GM19035 (cell line): ENCODE measurements at regions not wholly inside any gene's neighbourhood (a gene's known extent, or its start where the extent isn't known, plus 50 kb on each side); places are given as distances from the start of the nearest gene placed in this dataset.
"Not testable (repeated sequence)": the region's sequence is repeated elsewhere in the genome, so short reads cannot be mapped to it uniquely, and the experiment has no call there.

Experiments
- ATAC-seq: cut with Tn5 transposase; IDR thresholded peaks from one replicate; pipeline ENCODE4 v1.9.1; 2021; ENCODE audit not compliant: unreplicated experiment

DNA sequence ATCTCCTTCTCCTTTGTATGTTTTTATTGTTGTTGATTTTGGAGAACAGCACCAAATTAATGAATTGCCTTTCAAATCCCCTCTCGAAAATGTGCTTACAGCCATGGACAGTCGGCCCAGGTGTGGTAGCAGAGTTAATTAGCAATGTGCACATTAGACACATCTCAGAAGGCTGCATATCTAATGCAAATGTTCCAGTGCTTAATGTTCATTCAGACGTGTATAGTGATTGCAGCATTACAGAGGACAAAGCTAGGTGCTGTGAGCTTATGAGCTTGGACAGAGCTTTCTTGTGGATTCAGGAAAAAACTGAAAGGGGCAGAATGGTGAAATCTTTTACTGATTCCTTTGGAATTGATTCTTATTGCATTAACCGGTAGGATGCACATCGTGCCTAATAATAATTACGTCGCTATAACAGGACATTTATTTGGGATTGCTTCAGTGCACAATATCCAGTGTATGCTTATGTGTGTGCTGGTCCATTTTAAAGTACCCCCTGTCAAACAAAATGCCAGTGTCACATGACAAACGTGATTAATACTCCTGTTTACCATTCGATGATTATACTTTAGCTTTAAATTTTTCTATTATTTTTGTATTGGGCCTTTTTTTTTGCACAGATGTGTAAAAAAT lies 552.9 kb upstream of the EPHA5 start:
- ATAC-seq: no peak

- ATAC-seq: no peak
These were observed 549.1 kb upstream of the EPHA5 start for GRCh38 chr4:66219401-66219800.

DNA sequence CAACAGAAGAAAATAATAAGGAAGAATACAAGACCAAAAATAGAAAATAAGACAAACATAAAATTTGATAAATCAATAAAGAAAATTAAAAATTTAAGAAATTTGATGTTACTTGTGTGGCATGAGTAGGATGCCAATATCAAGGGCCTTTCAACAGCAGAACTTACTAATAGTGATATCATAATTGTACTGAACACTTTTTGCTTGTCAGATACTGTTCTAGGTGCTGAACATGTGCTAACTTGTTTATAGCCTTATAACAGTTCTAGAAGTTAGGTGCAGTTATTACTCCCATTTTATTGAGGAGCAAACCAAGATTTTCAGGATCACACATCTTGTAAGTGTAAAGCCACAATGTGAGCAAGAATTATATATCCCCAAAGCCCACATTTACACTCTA lies 546.0 kb upstream of the EPHA5 start:
- ATAC-seq: no peak

- no peak for ATAC-seq
These were observed 542.2 kb upstream of the EPHA5 start for GRCh38 chr4:66212489-66212888.

DNA sequence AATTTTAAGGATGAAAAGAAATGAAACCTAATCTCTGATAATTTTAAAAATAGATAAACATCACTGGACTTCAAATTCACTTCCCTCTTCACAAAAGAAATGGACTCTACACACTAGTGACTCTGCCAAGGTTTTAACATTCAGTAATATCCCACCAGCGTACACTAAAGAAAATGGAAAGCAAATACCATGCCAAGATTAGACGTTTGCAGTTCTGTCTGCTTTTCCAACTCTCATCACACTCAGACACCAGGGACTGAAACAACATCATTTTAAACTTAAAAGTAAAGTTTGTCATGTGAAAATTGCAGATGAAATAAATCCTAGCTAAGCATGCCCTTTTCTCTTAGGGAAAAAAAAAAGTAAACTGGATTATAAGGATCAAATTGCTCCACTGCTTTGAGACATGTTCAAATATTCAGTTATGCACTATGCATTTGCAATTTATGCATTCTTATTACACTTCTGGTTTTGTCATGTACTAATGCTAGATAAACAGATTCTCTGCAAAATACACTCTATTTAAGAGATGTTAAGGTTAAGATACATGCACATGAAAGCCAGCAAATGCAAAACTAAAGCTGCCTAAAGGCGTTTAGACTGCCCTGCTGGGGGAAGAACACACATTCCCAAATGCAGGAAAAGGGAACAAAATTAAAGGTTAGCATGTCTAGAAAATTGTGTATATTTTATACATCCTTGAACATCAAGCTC lies 534.4 kb upstream of the EPHA5 start:
- ATAC-seq: no peak

- ATAC-seq: no peak
These were observed 532.6 kb upstream of the EPHA5 start for GRCh38 chr4:66202870-66203269.

GRCh38 chr4:66197451-66197850 lies 527.2 kb upstream of the EPHA5 start:
- ATAC-seq: no peak

GRCh38 chr4:66193487-66193886 lies 523.2 kb upstream of the EPHA5 start:
- ATAC-seq: no peak

DNA sequence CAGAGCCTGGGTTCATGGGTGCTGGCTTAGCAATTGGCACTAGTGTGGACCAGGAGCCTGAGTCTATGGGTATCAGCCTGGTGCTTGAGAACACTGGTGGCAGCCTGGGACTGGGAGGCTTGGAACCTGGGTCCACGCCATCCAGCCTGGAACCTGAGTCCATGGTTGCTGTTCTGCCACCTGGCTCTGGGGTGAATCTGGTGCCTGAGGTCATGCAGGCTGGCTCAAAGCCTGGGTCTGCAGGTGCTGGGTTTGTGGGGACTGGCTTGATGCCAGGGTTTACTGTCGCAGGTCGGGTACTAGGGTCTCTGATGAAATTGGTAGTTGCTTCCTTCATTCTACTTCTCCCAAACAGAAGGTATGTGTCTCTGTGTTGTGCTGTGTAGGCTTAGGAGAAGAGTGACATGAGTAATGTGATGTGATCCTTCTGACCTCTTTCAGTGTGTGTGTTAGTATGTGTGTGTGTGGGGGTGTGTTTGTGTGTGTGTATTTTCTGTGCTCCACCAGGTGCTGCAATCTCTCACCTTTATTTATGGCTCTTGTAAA lies 517.0 kb upstream of the EPHA5 start:
- ATAC-seq: no peak

- ATAC-seq: no peak
These were observed 515.8 kb upstream of the EPHA5 start for GRCh38 chr4:66186095-66186494.

DNA sequence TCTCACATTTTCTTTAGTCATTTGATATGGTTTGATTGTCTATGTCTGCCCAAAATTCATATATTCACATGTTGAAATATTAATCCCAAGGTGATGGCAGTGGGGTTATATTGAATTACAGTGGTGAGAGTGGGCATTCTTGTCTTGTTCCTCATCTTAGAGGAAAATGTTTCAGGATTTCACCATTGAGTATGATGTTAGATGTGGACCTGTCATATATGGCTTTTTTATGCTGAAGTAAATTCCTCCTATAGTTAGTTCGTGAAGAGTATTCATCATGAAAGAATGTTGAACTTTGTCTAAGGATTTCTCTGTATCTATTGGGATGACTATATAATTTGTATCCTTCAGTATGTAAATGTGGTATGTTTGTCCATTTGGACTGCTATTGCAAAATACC lies 512.3 kb upstream of the EPHA5 start:
- no peak for ATAC-seq

GRCh38 chr4:66178906-66179305 lies 508.6 kb upstream of the EPHA5 start:
- ATAC-seq: no peak

DNA sequence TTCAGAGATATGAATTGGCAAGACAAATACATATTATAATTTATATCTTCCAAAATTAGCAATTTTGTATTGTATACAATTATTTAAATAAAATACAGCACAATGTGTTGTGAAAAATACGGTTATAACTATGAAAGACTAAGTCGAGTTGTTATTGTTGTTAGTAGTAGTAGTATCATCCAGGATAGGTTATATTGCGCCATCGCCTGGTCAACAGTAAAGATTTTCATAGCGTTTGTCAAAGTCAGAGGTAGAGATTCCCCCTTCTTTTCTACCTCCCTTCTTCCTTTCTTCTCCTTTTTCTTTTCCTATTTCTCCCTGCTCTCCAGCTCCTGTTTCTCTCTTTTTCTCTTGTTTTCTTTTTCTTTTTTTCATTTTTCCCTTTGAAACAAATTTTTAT lies 499.1 kb upstream of the EPHA5 start:
- no peak for ATAC-seq

- no peak for ATAC-seq
These were observed 494.6 kb upstream of the EPHA5 start for GRCh38 chr4:66164869-66165268.

- no peak for ATAC-seq
These were observed 490.3 kb upstream of the EPHA5 start for GRCh38 chr4:66160606-66161005.

- no peak for ATAC-seq
These were observed 487.3 kb upstream of the EPHA5 start for GRCh38 chr4:66157594-66157993.

- no peak for ATAC-seq
These were observed 459.8 kb upstream of the EPHA5 start for GRCh38 chr4:66130042-66130441.

GRCh38 chr4:66123831-66124413 lies 453.6 kb upstream of the EPHA5 start:
- no peak for ATAC-seq

DNA sequence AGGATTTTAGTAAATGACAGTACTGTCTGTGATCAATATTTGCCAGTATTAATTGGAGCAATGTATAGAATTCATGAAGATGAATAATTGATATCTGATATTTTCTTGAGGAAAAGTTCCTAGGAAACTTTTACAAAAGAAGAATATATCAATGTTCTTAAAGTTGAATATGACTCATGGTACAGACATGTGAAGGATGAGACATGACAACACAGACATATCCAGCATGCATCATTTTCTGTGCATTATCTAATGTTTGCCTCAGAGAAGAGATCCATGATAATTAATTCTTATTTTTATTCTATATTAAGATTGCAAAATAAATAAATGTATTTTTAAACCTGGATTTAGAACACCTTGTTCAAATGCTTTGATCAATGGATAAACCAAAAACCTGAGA lies 452.9 kb upstream of the EPHA5 start:
- ATAC-seq: no peak

GRCh38 chr4:66115231-66115630 lies 444.9 kb upstream of the EPHA5 start:
- ATAC-seq: not testable (repeated sequence)

DNA sequence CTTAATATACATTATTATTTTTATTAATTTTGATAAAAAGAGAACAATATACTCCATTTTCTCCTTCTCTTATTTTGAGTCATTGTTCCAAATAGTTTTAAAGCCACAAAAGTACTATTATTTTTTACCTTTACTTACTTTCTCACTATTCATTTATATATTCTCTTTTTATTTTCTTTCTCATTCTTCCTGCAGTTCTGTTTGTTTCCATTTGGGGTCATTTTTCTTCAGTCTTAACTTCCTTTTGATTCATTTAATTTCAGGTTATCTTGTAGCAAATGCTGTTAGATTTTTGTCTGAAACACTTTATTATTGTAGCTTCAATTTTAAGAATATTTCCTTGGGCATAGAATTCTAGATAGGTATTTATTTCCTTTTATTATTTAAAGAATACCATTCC lies 438.6 kb upstream of the EPHA5 start:
- no peak for ATAC-seq

DNA sequence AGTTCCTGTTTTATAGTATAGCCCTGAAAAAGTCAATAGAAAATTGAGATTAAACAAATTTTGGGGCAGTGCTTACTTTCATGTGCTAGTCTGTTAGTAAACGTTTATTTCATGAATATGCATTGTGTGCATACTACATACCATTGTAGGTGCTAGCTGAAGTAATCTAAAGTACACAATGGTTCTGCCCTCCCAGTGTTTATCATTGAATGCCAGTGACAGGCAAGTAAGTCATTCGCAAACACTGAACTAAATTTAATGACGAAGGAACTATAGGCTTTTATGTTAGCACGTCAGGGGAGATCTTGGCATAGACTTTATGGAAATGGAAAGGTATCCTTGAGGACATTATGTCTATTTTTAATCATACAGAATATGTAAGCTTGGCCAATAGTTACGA lies 426.9 kb upstream of the EPHA5 start:
- ATAC-seq: no peak
